ENCODE measurements at regions not wholly inside any gene's neighbourhood (a gene's known extent, or its start where the extent isn't known, plus 50 kb on each side); places are given as distances from the start of the nearest gene placed in this dataset.
"Not testable (repeated sequence)": the region's sequence is repeated elsewhere in the genome, so short reads cannot be mapped to it uniquely, and the experiment has no call there.

DNA sequence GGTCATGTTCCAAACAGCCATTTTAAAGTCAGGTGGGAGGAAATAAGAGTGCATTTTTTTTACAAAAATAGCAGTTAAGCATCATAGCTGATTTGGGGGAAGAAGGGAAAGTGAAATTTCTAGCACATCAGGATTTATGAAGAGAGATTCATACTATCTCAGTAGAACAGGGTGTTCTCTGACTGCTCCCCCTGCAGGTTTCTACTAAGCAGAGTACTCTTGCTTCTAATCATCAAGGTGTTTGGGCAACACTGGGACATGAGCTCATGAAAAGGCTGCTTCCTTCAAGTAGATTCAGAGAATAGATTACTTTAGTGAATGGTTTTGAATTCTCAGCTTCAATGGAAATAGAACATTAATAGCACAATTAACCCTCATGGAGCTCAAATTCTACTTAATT is 591.4 kb upstream of the PCDH10 start:
- DNase-seq: no peak

DNA sequence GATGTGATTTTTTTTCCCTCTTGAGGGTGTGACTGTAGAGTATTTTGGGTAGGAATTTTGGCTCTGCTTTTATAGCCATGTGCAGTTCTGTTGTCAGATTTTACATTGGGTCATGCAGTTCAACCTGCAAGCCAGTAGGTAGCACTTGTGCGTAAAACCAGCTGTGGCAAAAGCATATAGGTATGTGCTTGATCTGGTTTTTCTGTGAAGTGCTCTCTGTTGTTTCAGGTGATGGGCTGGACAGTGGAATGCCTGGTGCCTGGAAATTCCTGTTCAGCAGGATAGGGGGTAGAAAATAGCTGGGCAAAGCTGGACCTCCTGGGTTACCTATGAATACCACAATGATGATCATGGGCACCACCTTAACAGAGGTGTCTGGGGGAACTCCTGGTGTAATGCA is 584.2 kb upstream of the PCDH10 start:
- no peak for DNase-seq

DNA sequence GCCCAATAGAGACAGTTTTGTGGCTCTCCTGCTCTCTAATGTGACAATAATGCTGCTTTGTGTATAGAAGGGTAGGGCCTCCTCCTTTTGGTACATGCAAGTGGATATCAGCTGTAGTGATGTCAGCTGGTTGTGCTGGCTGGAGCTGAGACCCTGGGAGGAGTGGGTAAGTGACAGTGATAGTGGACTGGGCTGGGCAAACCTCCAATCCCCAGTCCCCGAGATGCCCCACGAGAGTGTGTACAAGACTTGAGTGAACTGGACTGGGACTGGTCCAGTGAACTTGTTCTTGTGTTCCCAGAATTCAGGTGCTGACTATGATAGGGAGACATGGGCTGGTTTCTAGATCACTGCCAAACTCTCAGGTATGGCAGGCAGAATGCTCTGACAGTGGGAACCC is 583.6 kb upstream of the PCDH10 start:
- DNase-seq: no peak

DNA sequence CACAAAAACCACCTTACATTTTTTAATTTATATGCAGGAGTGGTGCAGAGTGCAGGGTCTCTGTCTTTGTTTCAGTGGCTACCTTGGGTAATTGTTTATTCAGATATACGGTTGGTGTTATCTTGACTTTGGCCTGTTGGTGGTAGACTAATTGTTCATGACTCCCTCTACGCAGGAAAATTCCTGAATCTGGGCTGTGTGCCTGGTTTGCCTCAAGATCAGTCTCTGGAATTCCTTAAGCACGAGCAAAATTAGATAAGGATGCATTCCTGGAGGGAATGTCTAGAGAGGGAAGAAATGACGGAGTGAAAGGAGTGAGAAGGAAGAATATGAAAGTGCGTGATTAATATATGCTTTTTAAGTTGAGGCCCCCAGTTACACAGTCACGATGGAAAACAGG is 576.9 kb upstream of the PCDH10 start:
- DNase-seq: no peak

DNA sequence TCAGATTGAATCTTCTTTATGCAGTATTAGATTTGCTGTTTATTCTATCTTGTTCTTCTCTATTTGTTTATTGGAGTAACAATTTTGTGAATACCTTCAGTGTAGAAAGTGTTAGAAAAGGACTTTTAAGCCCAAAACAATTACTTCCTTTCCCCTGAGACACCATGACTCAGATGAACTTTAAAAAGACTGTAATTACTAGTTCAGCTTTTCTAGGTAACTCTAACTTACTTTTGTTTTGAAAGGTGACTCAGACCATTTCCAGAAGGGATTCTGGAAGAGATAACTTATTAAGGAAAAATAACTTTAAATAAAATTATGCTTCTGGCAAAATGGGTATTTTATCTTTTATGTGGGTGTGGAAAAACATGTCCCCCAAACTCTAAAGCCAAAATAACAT is 561.5 kb upstream of the PCDH10 start:
- DNase-seq: no peak

DNA sequence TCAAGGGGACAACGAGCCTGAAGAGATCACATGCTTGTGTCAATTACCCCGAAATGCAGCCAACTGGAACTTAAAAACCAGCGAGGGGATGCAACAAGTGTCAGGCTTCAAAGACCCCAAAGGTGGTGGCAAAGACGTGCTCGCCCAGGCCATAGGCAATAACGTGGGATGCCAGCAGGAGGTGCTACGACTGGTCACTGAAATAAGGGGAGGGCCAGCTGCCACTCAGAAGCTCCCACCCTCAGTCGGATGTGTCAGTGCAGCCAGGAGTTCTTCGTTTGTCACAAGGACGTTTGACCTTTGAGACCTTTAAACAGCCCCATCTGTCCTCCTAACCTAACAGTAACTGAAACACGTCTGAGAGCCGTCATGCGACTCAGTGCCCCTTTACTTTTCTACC is 556.8 kb upstream of the PCDH10 start:
- no peak for DNase-seq

DNA sequence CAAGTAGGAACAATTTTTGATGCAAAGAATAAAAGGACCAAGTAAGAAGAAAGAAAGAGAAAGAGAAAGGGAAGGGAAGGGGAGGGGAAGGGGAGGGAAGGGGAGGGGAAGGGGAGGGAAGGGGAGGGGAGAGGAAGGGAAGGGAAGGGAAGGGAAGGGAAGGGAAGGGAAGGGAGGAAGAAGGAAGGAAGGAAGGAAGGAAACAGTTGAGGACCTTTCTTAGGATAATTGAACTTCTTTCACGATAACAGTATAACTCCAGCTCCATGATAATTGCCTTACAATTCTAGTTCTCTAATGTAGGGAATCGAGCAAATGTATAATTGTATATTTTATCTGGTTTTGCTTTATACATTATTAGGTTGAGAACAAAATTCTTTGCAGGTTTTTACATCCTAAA is 556.2 kb upstream of the PCDH10 start:
- no peak for DNase-seq

DNA sequence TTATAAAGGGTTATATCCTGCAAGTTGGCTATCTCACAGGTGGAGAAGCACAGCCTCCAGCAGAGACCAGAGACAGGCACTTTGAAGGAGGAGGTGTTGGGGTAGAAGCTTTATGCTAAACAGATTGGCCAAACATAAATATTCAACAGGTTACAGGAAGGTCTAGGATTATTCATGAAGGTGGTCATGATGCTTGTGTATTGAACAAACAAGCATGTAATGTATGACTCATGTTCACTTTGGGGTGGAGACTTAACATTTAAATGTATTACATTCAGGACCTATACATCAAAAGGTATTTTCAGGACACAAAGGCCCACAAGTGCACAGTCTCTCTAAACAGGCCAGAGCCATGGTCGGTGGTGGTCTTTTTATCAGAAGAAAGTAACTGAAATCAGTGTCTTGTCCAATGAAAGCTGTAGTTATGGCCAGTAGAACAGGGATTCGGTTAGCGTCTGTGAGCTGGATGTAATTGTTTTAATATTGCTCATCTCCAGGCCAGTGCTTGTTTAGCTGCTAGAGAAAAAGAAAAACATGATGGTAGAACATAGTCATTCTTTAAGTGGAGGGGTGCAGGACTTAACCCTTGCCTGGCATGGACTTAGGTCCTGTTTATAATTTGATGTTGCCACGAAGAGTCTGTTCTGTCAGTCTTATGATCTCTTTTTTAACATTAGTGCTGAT is 555.2 kb upstream of the PCDH10 start:
- DNase-seq: no peak

DNA sequence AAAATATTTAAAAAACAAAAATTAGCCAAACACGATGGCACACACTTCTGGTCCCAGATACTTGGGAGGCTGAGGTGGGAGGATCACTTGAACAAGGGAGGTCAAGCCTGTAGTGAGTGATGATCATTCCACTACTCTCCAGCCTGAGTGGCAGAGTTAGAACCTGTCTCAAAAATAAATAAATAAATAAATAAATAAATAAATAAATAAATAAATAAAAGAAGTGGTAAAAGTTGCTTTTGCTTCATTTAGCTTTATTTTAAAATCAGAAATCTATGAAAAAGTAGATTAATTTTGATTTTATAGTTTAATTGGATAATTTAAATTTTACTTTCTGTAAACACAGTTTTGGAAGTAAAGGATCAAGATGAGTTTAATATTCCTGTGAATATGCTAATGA is 552.9 kb upstream of the PCDH10 start:
- DNase-seq: no peak

DNA sequence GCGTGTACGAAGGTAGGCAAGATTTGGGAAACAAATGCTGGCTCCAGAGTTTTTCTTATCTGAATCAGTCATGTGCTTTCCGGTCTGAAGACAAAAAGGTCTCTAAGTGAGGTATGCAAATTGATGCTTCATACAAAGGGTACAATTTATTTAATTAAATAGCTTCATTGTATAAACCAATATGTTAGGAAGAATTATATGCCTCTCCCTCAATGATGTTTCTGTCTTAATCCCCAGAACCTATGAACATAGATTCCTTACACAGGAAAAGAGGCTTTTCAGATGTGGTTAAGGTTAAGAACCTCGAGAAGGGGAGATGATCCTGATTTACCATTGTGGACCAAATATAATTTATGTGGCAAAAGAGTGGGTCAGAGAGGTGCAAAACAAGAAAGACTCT is 543.5 kb upstream of the PCDH10 start:
- DNase-seq: no peak

DNA sequence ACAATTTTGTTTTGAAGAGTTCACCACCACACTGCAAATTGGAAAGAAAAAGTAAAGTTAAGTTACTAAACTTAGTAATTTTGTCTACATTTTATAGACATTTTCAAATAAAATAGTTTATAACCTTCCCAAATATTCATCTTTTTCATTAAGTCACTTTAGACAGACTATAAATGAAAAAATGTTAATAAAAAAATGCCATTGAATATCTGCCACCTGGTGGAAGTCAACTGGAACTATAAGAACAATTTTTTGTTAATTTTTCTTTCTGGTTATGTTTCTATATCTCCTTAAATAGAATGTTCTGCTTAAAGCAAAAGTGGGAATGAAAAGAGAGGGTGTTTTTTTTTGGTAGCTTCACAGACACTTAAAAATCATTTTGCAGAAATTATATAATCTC is 534.4 kb upstream of the PCDH10 start:
- DNase-seq: peak in 1 of 3 experiments; percentile 7

DNA sequence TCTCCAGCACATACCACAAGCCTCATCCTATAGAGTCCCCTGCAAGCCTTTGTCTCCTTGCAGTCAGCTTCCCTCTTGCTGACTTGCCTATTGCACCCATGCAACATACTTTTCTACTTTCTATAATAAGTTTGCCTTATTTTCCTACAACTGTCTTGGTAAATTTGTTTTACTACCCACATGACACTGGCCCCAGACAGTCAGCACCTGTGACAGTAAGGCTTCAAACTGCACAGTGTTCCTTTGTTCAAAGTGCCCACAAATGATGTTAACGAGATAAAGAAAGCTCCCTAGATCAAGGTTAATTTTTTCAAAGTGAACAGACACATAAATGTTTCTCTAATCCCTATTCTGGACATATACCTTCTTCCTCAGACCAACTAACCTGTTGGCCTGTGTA is 529.1 kb upstream of the PCDH10 start:
- no peak for DNase-seq

DNA sequence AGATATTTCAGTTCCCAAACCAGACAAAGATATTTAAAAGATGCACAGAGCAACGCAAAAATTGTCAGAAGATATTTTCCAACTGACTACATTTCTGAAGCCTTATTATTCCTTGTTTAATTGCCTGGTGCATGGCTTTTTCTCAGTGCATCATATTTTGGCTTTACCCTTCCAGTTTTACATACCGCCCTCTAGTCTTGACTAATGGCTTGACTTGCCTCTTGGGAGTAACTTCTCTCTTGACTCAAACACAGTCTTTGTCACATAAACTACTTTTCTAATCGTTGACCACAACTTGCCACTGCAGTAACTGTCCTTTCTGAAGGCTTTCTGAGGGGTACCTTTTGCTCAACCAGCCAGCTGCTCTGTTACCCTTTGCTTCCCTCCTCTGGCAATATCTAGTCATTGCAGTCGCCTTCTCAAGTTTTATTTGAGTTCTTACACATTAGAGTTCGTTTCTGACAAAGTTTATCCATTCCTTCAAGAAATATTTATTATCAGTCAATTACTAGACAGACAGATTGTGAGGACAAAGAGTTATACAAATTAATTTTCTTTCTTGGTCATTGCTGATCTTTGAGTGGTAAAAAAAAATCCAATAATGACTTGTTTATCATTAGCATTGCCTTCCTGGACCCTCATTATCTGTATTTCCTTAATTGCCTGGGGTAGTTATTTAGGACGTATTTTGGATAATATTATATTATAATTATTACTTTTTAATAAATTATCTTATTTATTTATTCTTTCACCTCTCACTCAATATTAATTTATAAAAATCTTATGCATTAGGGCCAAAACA is 506.9 kb upstream of the PCDH10 start:
- peak; percentile 5 to 76 (median 29) for DNase-seq

DNA sequence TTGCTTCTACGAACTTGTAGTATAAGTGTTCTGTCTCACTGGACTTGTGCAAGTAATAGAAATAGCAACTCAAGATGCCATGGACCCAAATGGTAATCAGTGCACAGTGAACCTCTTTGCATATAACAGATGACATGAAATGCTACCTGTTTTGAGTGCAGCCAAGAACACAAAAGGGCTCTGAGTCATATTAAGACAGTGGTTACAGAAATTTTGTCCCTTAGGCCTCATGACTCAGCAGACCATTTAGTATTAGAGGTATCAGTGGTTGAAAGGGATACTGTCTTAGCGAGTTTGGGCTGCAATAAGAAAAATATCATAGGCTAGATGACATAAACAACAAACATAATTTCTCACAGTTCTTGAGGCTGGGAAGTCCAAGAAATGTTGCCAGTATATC is 502.9 kb upstream of the PCDH10 start:
- no peak for DNase-seq

DNA sequence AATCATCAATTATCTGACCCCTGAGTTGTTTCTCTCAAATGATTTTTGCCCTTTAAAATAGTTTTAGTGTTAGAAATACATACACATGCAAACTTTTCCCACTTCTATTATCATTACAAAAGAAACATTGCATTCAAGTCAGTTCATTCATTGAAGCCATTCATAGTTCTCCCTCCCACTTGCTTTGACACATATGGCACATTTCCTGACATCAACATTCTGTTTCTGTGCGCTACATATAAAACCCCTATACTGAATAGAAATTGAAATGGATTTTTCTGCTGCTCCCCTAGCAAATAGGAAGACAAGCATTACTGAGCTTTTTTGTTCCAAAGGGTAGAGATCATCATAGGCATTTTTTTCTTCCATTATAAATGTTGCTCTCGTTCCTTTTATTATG is 497.9 kb upstream of the PCDH10 start:
- no peak for DNase-seq

DNA sequence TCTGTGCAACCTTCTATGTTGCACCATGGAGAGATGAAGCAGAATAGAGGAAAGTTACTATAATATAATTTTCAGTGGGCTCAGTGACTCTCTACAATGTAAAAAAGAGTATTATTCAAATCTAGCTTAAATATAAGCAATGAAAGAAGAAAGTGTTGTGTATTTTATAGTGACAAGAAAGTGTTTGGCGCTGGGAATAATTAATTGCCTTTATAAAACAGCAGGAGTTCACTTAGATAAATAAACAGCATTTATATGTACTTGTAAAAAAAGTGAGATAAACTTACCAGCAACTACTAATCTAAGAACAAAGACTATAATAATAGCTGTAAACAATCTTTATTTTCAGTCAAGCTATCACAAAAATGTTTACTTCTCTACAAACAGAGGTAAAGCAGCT is 488.9 kb upstream of the PCDH10 start:
- peak in 1 of 3 experiments; percentile 17 for DNase-seq

DNA sequence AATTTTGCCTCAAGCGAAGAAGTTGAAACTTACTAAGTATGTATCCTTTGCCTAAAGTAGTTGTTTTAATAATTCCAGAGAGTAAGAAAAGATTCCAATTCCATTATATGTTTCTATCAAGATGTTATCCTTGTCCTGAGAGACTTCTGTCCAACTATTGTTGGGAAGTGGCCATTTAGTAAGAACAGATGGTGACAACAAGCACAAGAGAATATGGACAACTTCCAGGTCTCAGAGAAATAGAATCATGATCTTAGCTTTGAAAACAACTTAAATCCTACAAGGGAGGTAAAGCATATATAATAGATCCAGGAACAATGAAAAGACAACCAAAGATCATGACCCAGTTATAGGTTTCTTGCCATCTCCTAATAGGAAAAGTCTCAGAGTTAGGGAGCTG is 486.6 kb upstream of the PCDH10 start:
- DNase-seq: no peak

DNA sequence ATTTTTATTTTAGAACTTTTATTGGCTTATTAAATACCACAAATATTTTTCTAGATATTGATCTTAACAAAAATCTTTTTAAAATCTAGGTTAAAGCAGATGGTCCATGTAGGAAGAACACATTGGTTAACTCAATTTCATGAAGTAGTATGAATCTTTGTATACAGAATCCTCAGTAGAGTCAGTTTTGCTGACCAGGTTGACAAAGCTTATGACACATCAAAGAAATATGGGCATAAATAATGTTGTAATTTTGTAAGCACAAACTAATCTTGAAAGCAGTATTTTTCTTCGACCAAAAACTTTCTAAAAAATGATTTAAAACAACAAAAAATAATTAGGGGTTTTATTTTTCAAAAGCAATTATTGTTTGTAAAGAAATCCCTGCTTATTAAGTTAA is 479.3 kb upstream of the PCDH10 start:
- DNase-seq: no peak

DNA sequence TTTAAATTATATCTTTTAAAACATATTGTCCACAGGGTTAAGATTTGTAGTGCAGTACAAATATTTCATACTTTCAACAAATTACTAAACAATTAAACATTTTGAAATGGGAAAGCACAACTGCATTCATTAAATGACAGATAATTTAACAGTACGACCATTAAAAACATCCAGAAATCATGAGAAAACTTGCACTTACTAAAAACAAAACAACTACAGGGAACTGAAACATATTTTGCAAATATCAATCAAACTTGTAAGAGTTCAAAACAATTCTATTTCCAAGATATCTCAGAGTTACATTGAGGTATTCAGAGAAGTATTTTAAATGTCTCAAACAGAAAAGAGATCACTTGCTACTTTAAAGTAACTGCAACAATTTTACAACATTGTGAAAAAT is 478.5 kb upstream of the PCDH10 start:
- DNase-seq: no peak

DNA sequence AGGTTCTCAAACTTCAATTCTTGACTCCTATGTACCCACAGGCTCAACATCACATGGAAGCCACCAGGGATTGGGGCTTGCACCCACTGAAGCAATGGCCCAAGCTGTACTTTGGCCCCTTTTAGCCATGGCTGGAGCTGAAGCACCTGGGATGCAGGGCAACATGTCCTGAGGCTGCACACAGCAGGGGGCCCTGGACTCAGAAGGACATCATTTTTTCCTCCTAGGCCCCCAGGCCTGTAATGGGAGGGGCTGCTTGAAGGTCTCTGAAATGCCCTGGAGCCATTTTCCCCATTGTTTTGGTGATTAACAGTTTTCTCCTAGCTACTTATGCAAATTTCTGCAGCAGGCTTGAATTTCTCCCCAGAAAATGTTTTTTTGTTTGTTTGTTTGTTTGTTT is 465.1 kb upstream of the PCDH10 start:
- DNase-seq: no peak

DNA sequence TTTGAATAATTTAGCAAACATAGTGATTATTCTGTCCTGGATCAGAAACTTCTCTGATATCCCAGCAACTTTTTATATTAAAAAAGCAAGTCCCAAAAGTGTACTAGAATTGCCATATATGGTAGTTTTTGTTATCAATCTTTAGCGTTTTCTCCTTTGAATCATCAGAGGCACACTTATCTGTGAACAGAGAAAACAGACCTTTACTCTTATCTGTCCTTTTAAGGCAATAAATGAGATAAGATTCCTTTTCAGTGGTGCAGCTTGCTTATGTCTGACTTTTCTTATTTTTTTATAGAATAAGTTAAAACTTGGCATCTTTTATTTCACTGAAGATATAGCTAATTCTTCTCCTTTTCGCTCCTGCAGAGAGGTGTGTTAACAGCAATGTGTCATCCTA is 458.1 kb upstream of the PCDH10 start:
- no peak for DNase-seq

DNA sequence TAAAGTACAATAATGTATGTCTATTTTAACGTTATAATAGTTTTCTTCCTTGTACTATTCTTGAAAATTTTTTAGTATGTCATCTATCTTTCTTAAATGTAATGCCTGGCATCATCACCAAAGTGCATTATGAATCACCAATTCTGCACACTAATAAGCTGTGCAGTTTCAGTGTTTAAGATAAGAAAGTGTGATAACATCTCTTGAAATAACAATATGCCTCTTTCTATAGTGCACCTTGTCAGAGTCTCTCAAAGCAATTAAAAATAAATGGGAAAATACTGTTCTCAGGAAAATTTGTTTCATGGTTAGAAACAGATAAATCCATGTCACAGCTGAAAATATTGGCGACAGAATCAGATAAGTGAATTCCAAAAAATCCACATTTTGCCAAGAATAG is 457.4 kb upstream of the PCDH10 start:
- no peak for DNase-seq

DNA sequence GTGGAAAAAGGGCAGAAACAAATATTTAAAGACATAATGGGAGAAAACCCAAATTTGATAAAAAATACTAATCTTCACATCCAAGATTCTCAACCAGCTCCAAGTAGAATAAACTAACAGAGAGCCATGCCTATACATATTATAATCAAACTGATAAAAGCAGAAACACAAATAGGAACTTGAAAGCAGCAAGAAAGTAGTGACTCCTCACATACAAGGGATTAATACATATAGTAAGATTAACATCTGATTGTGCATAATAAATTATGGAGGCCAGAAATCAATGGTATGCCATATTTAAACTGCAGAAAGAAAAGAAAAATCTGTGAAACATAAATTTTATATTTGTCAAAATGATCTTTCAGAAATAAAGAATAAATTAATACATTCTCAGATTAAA is 454.3 kb upstream of the PCDH10 start:
- no peak for DNase-seq

DNA sequence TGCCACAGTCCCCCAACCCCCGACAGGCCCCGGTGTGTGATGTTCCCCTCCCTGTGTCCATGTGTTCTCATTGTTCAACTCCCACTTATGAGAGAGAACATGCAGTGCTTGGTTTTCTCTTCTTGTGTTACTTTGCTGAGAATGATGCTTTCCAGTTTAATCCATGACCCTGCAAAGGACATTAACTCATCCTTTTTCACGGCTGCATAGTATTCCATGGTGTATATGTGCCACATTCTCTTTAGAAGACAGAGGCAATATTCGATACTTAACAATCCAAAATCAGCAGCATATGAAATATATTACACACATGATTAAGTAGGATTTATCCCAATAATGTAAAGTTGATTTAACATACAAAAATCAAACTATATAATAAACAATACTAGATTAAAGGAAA is 451.6 kb upstream of the PCDH10 start:
- DNase-seq: not testable (repeated sequence)

DNA sequence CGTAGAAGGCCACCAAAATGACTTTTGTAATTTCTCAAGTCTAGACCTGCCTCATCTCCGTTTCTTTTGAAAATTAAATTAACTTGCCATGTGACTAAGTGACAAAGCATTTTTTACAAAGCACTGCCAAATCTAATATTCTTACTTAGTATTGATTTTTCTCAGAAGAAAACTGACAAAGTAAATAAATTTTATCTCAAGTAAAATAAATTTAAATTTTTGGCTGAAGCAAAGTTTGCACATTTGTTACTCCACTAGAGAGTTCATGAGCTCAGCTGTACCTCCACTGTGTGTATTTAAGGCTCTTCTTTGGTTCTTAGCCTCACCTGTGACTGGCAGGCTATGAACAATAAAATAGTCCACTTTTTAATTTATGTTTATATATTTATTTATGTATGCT is 441.1 kb upstream of the PCDH10 start:
- DNase-seq: no peak

All from NCI-H1417 (cell line).